ENCODE measurements at regions not wholly inside any gene's neighbourhood (a gene's known extent, or its start where the extent isn't known, plus 50 kb on each side); places are given as distances from the start of the nearest gene placed in this dataset.
"Not testable (repeated sequence)": the region's sequence is repeated elsewhere in the genome, so short reads cannot be mapped to it uniquely, and the experiment has no call there.

- no peak for DNase-seq
These were observed 178.2 kb upstream of the ATP10B start for GRCh38 chr5:161030229-161030628.

- no peak for DNase-seq
These were observed 175.8 kb upstream of the ATP10B start for GRCh38 chr5:161027763-161028162.

GRCh38 chr5:161023551-161023950 lies 171.5 kb upstream of the ATP10B start:
- DNase-seq = no peak

- no peak for DNase-seq
These were observed 170.1 kb upstream of the ATP10B start for GRCh38 chr5:161022151-161022550.

- no peak for DNase-seq
These were observed 157.8 kb upstream of the ATP10B start for GRCh38 chr5:161009817-161010216.

GRCh38 chr5:161009194-161009593 lies 157.2 kb upstream of the ATP10B start:
- DNase-seq = no peak

GRCh38 chr5:161007879-161008278 lies 155.9 kb upstream of the ATP10B start:
- DNase-seq = no peak

- no peak for DNase-seq
These were observed 150.6 kb upstream of the ATP10B start for GRCh38 chr5:161002571-161003074.

GRCh38 chr5:161001604-161002003 lies 149.6 kb upstream of the ATP10B start:
- no peak for DNase-seq

- DNase-seq = not testable (repeated sequence)
These were observed 149.1 kb upstream of the ATP10B start for GRCh38 chr5:161001142-161001541.

GRCh38 chr5:160991205-160991604 lies 139.2 kb upstream of the ATP10B start:
- DNase-seq = no peak

GRCh38 chr5:160979385-160979784 lies 127.4 kb upstream of the ATP10B start:
- no peak for DNase-seq

GRCh38 chr5:160978944-160979343 lies 126.9 kb upstream of the ATP10B start:
- DNase-seq = no peak

- no peak for DNase-seq
These were observed 124.2 kb upstream of the ATP10B start for GRCh38 chr5:160976181-160976580.

GRCh38 chr5:160970605-160971191 lies 118.7 kb upstream of the ATP10B start:
- DNase-seq = no peak

GRCh38 chr5:160969645-160970044 lies 117.6 kb upstream of the ATP10B start:
- DNase-seq = no peak

- DNase-seq = no peak
These were observed 116.5 kb upstream of the ATP10B start for GRCh38 chr5:160968480-160968879.

GRCh38 chr5:160966921-160967320 lies 114.9 kb upstream of the ATP10B start:
- no peak for DNase-seq

GRCh38 chr5:160961761-160962160 lies 109.8 kb upstream of the ATP10B start:
- no peak for DNase-seq

- DNase-seq = no peak
These were observed 109.0 kb upstream of the ATP10B start for GRCh38 chr5:160961038-160961437.

- DNase-seq = no peak
These were observed 108.6 kb upstream of the ATP10B start for GRCh38 chr5:160960592-160960991.

- no peak for DNase-seq
These were observed 107.8 kb upstream of the ATP10B start for GRCh38 chr5:160959804-160960203.

GRCh38 chr5:160957312-160957861 lies 105.4 kb upstream of the ATP10B start:
- no peak for DNase-seq

GRCh38 chr5:160956051-160956450 lies 104.0 kb upstream of the ATP10B start:
- peak; percentile 61 for DNase-seq

GRCh38 chr5:160950311-160950710 lies 98.3 kb upstream of the ATP10B start:
- no peak for DNase-seq
